ENCODE measurements at regions not wholly inside any gene's neighbourhood (a gene's known extent, or its start where the extent isn't known, plus 50 kb on each side); places are given as distances from the start of the nearest gene placed in this dataset.

- no peak for DNase-seq
Measured at GRCh38 chr4:67220861-67221260, 324.4 kb downstream of the CENPC start.

GRCh38 chr4:67218883-67219282, 326.4 kb downstream of the CENPC start:
- no peak for DNase-seq

DNA sequence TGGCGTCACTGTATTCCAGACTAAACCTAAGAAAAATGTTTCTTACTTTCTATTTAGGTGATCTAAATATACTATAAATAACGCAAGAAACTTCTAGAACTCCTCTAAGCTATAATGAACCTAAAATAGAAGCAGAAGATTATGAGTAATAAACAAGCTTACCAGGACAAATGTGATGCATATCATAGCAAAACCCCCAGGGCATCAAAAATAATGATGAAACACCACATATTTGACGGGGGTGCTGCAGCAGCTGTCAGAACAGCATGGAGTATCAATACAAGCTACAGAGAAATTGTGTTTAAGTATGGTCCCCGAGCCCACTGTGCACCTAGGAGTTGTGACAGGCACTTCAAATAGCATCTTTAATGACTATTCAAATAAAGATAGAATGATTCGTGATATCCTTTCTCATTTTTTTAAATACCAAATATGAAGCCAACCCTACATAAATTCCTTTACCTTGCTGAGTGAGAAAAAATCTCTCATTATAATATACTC, 337.3 kb downstream of the CENPC start:
- DNase-seq, result no peak

- no peak for DNase-seq
Measured at GRCh38 chr4:67204441-67204840, 340.9 kb downstream of the CENPC start.

DNA sequence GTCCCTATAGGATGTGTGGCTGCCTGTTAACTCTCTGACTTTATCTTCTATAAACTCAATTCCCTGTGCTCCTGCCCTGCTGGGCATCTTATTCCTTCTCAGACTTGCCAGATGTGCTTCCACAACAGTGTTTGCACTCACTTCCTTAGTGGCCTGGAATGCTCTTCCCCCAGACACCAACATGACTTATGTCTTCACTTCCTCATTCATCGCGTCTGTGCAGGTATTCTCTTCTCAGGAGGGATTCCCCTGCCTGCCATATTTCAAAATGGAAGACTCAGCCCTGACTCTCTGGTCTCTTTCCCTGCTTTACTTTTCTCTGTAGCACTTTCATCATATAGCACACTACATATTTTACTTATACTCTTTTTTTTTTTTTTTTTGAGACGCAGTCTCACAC, 344.0 kb downstream of the CENPC start:
- DNase-seq, result no peak

DNA sequence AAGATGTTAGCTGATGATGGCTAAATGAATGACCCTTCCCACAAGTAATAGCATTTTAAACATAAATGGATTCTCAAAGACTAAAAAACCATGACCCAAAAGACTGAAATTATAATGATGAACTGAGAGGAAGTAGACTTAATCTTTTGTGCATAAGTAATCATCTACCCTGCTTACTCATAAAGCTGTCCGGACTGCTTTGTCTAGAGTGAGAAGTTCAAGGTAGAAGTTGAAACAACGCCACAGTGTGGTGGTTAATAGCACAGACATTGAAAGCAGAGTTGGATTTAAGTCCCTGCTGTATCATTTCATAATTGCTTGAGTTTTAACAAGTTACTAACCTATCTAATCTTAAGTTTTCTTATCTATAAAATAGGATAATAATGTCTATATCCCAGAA, 346.6 kb downstream of the CENPC start:
- DNase-seq, result no peak

DNA sequence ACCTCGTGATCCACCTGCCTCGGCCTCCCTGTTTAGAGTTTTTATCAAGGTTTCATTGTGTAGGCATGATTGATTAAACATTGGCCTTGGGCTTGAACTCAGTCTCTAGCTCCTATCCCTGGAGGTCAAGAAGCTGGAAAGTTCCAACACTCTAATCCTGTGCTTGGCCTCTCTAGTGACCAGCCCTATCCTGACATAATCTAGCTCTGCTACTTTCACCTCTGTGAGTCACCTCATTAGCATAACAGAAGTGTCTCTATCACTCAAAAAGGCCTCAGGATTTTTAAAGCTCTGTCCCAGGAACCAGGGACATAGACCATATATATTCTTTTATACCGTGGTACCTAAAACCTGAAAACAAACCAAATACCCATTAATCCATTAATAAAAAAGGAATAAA, 377.5 kb downstream of the CENPC start:
- no peak for DNase-seq

DNA sequence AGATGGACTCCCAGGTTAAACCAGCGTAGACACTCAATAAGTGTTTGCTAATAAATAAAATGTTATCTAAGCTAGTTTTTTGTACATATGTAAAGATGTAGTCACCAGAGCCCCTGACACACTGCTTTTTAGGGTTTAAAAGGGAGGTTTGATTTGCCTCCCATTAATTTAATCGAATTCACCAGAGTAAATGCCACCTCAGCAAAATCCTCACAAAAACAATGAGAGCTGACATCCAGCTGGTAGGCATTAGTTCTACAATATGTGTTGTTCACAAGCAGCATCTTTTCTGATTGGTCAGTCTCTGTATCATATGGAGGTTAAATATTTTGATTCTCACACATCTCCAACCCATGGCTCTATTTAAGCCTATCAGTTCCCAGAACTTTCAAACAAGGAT, 382.6 kb downstream of the CENPC start:
- DNase-seq, result no peak

GRCh38 chr4:67161311-67161710, 384.0 kb downstream of the CENPC start:
- DNase-seq, result no peak

GRCh38 chr4:67160394-67160793, 384.9 kb downstream of the CENPC start:
- DNase-seq, result no peak

- no peak for DNase-seq
Measured at GRCh38 chr4:67158666-67159065, 386.6 kb downstream of the CENPC start.

DNA sequence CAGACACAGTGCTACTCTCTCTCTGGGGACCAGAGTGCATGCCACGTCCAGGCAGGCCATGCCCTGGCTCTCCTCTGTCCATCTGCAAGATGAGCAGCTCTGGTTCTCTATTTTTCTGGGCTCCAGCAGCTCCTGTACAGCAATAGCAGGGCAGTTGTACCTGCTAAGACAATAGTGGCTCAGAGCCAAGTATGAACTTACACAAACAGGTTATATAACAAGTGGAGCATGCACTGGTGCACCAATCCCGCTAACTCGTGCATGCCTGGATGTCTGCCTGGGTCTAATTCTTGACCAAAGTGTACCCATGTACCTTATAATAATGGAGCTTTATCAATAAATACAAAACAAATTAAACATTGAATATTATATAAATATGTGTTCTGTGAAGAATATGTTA, 392.3 kb downstream of the CENPC start:
- peak; percentile 56 for DNase-seq

DNA sequence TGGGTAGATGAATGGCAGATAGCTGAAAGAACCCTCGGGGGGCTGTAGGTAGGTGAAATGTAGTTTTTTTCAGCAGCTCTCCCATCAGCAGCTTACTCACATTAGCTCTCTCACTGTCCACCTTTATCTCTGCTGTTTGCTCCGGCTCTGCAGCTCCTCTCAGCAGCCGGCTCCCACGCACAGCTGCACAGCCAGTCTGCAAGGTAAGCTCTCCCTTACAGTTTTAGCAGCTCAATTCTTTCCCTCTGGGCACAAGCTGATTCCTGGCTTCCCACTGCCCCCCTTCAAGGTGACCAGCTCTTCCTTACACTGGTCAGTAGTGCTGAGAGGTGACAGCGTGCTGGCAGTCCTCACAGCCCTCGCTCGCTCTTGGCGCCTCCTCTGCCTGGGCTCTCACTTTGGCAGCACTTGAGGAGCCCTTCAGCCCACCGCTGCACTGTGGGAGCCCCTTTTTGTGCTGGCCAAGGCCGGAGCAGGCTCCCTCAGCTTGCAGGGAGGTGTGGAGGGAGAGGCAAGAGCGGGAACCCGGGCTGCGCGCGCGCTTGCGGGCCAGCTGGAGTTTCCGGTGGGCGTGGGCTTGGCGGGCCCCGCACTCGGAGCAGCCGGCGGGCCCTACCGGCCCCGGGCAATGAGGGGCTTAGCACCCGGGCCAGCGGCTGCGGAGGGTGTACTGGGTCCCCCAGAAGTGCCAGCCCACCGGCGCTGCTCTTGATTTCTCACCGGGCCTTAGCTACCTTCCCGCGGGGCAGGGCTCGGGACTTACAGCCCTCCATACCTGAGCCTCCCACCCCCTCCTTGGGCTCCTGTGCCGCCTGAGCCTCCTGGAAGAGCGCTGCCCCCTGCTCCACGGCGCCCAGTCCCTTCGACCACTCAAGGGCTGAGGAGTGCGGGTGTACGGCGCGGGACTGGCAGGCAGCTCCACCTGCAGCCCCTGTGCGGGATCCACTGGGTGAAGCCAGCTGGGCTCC, 393.6 kb downstream of the CENPC start:
- DNase-seq, result no peak

- no peak for DNase-seq
Measured at GRCh38 chr4:67141586-67141985, 403.7 kb downstream of the CENPC start.

DNA sequence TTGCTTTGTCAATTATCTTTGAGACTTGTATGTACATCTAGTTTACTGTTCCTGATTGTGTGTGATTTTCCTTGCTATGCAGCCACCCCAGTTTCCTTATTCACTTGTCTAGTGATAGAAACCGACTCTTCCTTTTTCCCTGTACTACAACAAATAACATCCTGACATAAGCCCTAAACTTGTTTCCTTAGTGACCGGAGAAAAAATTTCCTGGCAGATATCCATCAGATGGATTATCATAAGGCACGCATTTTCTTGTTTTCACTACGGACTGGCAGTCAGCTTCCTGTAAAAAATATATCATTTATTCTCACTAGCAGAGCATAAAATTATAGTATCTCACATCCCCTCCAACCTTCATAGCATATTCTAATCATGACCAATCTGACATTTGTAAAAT, 410.7 kb downstream of the CENPC start:
- no peak for DNase-seq

- DNase-seq, result no peak
Measured at GRCh38 chr4:67133162-67133561, 412.1 kb downstream of the CENPC start.

GRCh38 chr4:67131224-67131623, 414.1 kb downstream of the CENPC start:
- DNase-seq, result no peak

DNA sequence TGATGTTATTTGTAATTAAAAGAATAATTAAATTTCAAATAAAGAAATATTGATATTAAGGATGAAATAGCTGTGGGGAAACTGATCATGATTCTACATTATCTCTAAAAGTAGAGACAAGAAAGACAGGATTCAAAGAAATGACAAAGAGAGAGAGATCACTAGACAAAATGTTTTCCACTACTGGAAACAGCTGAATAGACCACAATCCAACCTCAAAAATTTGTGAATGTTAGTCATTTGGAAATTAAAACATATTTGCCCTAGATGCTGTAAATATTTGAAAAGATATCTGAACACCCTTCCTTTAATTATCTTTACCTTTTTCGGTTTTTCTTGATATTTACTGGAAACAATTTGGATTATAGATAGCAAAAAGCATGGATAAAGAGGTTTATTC, 414.9 kb downstream of the CENPC start:
- no peak for DNase-seq

DNA sequence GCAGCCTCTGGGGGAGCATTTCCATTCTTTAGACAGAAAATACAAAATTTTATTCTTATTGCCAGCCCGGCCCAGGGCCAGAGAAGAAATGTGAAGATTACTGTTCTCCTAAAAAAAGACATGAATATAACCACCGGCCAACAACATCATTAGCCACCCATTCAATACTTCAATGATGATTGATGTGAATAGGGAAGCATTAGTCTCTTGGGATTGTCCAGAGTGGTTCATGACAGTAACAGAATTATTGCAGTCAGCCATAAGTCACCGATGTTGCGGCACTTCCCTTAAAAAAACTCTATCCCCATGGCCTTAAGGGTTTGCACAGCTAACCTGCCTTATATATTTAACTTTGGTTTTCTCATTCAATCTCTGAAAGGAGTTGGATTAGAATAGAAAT, 418.7 kb downstream of the CENPC start:
- no peak for DNase-seq

DNA sequence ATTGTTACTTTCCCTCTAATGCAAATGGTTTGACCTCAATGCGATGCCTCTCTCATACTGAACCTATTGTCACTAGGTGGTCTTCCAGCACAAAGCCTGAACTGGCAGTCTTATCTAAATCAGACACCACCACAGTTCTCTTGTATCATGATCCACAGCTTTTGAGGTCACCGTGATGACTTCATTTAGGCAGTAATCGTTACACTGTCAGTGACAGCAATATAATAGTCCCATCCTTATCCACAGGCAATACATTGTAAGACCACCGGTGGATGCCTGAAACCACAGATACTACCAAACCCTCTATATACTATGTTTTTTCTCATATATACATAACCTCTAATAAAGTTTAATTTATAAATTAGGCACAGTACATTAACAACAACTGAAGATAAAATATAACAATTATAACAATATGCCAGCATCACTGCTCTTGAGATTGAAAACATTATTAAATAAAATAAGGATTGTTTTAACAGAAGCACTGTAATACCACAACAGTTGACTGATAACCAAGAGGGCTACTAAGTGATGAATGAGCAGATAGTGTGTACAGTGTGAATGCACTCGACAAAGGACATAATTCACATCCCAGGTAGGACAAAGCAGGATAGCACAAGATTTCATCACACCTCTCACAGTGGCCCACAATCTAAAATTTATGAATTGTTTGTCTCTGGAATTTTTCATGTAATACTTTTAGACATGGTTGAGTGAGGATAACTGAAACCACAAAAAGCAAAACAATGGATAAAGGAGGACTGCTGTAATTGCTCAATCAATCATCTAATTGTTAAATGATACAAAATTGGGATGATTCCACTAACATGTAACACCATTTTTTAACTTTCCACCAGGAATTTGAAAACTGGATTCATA, 419.4 kb downstream of the CENPC start:
- no peak for DNase-seq

DNA sequence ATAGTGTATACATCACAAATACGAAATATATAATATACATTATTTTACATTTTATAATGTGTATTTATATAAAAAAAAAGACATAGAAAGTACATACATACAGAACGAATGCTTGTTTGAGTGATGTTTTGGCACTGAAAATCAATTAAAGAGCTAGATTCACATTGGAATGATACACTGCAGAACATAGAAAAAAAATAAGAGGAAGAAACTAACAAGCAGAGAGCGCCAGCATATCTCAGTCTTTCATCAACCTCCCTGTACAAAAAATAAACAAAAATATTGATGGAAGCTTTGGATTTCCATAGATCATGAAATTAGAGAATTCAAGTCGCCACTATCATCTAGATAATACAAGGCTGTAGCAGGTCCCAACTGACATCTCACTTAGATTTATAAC, 420.6 kb downstream of the CENPC start:
- no peak for DNase-seq

GRCh38 chr4:67122029-67122428, 423.3 kb downstream of the CENPC start:
- no peak for DNase-seq

DNA sequence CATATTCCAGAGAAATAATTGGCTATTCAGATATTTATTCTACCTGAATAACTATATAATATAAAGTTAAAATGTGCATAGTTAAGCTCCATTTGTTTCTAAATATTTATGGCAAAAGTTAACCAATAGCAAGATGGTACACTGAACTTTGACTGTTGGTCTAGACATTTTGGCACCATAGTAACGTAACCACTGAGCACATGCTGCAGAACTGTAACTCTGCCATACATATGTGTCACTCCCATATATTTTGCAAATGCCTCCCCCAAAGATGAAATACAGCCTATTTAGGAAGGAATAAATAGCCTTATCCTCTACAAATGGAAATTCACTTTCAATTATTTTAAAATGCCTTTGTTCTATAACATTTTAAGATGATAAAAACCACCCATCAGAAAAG, 424.9 kb downstream of the CENPC start:
- no peak for DNase-seq

DNA sequence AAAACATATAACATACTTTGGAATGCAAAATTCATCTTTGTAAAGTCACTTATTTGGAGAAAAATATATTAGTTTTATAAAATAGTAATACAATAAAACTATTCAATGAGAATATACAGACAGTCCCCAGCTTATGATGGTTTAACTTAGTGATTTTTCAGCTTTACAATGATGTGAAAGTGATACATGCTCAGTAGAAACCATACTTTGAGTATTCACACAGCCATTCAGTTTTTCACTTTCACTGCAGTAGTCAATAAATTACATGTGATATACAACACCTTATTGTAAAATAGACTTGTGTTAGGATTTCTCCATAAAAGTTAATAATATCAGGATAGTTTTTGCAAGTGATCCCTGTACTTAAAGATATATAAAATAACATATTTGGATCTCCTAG, 436.0 kb downstream of the CENPC start:
- no peak for DNase-seq

All from NCI-H2029 (cell line).